ELF-1 (cell line): ENCODE measurements at regions not wholly inside any gene's neighbourhood (a gene's known extent, or its start where the extent isn't known, plus 50 kb on each side); places are given as distances from the start of the nearest gene placed in this dataset.

Experiments used
- DNase-seq: peaks from one replicate; pipeline ENCODE4 v3.0.0-alpha.2; 2016; ENCODE audit warnings: low read depth, low spot score

DNA sequence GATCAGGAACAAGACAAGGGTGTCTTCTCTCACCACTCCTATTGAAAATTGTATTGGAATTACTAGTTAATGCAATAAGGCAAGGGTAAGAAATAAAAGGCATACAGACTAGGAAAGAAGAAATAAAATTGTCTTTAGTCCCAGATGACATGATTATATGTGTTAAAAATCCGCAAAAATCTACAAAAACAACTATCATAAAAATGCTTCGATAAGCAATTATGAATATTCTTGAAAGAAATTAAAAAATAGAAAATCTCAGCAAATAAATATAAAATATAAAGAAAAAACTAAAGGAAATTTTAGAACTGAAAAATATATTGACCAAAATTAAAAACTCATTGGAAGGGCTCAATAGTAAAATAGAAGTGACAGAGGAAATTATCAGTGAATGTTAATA lies 243.3 kb downstream of the ZNF674 start:
- DNase-seq = no peak

DNA sequence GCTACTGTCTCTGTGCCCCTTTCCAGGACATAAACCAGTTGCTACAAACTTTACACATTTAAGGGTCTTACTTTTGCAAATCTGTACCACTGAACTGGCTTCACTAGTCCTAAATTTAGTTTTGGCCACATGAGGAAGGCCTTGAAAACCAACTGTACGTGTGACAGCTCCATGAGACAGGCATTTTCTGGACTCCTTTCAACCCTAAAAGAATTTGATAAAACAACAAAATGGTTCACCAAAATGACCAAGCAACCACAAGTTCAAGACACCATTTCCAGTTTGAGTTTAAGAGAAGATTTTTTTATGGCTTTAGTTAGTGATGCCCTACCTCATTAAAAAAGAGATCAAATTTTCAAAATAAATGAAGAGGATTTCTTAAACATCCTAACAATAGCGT lies 246.4 kb downstream of the ZNF674 start:
- DNase-seq = no peak

- DNase-seq = no peak
Observed at GRCh38 chrX:46295963-46296362, 249.3 kb downstream of the ZNF674 start.

- no peak for DNase-seq
Observed at GRCh38 chrX:46294234-46294633, 251.0 kb downstream of the ZNF674 start.

DNA sequence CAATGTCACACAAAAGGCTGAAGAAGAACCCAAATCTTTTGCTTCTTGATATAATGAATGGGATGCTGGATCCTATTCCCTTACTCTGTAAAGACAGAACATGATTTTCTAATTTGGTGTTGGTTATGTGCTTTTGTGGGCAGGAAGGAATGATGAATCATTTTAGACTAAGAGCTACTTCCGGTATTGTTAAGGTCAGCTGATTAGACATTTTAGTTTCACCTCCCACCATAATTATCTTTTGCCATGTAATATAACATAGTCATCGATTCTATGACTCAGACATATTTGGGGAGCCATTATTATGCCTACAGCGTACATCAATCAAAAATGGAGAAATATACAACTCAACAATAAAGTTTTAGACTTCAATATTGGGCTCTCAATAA lies 265.3 kb downstream of the ZNF674 start:
- DNase-seq = no peak

GRCh38 chrX:46279214-46279924 lies 265.9 kb downstream of the ZNF674 start:
- DNase-seq = no peak

GRCh38 chrX:46278572-46278971 lies 266.6 kb downstream of the ZNF674 start:
- no peak for DNase-seq

DNA sequence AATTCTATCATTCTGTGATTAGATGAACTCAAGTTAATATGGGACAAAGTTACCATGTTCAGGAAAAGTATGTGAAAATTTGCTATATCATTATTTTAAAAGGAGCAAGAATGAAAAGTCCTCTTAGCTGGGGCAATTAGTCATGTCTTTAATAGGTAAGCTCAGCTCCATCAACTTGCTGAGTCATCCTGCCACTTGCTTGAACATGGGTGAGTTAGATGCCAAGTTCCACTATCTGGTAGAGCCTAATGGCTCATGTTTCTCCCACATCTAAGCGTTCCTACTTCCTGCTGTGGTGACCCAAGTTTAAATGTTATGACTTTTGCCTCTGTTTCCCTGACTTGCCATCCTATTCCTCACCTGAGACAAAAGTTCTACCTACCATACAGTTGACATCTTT lies 276.8 kb downstream of the ZNF674 start:
- no peak for DNase-seq

DNA sequence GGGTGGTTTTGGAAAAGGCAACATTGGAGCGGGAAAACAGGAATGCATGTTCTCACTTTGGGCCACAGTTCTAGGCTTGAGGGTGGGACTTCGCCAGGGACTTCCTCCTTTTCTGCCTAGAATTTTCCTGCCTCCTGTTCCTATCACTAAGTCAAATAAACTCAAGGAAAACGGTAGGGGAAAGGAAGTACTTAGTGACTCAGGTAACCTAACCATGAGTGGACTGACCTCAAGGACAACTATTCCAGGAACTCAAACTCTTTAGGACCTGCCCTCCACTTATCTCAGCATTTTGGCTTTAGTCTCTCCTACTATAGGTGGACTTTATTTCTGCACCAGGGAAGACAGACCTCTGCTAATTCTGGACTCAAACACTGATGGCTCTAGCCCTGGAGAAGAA lies 281.7 kb downstream of the ZNF674 start:
- no peak for DNase-seq

DNA sequence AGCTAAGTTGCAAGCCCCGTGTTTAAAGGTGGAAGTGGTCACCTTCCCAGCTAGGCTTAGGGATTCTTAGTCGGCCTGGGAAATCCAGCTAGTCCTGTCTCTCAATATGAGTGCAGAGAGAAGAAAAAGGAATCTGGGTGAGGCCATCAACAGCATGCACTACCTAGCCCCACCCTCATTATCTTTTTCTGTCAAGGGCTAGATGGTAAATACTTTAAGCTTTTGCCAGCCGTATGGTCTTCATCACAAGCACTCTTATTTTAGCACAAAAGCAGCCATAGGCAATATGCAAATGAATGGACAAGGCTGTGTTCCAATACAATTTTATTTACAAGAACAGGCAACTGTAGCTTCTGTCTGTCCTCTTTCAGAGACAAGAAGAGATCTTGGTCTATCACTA lies 282.9 kb downstream of the ZNF674 start:
- DNase-seq = peak; percentile 24

- peak; percentile 93 for DNase-seq
Observed at GRCh38 chrX:46260499-46260898, 284.7 kb downstream of the ZNF674 start.

DNA sequence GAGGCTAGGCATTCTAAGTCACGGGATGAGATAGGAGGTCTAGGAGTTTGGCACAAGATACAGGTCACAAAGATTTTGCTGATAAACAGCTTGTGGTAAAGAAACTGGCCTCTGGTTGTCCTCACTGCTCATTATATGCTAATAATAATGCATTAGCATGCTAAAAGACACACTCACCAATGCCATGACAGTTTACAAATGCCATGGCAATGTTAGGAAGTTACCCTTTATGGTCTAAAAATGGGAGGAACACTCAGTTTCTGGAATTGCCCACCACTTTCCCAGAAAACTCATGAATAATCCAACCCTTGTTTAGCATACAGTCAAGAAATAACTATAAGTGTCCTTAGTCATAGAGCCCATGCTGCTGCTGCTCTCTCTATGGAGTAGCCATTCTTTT lies 286.9 kb downstream of the ZNF674 start:
- no peak for DNase-seq

DNA sequence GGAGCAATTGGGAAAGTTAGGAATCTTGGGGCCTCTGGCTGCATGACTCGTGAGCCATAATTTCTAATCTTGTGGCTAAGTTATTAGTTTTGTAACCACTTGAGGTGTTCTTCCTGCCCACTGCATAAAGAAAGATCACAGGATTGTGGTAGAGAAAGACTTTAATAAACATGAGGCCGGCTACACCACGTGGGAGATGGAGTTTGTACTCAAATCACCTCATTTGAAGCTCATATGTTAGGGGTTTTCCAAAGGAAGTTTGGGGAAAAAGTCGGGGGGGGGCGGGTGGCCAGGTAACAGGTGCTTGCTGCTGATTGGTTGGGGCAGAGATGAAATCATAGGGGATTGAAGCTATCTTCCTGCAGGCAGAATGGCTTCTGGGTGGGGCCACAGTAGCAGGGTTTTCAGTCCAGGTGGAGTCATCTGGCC lies 287.8 kb downstream of the ZNF674 start:
- no peak for DNase-seq

DNA sequence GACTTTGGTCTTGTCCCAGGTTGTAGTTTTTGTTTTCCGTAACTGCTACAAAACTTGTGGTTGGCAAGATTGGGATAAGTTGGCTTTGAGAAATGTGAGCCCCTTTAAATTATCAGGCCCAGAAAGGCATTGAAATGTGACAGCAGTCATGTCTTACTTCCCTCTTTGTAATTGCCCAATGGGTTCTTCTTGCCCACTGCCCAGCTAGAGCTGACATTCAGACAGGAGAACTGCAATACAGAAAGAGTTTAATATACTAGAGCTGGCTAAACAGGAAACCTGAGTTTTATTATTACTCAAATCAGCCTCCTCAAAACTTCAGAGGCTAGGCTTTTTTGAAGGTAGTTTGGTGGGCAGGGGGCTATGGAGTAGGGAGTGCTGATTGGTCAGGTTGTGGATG lies 288.3 kb downstream of the ZNF674 start:
- no peak for DNase-seq

- no peak for DNase-seq
Observed at GRCh38 chrX:46255046-46255445, 290.2 kb downstream of the ZNF674 start.

GRCh38 chrX:46254641-46255040 lies 290.6 kb downstream of the ZNF674 start:
- DNase-seq = no peak

DNA sequence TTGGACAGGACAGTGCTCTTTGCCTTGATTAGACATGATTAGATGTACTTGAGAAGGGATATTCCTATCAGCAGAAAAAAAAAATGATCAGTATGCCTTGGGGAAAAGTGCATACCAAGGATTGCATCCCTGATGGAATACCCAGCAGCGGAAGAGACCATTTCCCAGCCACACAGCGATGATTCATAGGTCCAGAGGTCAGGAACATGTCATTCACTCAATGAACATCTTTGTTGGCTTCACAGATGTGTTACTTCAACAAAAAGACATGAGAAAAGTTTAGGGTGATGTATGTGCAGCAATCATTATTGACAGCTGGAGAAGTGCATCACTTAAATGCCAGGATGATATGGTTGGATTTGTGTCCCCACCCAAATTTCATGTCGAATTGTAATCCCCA lies 293.5 kb downstream of the ZNF674 start:
- peak; percentile 2 for DNase-seq

- DNase-seq = no peak
Observed at GRCh38 chrX:46250151-46250550, 295.1 kb downstream of the ZNF674 start.

DNA sequence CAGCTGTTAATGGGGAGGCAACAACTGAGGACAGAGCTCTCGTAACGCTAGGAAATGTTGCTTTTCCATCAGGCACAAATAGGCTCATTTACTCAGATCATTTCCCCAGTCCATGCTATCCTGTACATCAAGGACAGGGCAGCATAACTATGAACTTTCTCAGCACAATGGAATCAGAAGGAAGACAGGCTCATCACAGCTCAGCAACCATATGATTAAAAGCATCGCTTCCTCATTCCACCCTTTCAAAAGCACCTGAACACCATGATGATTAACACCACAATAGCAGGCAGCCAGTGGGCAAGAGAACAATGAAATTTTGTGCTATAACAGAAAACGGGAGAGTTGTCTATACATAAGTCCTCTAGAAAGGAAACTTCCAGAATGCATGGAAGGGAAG lies 297.8 kb downstream of the ZNF674 start:
- no peak for DNase-seq

DNA sequence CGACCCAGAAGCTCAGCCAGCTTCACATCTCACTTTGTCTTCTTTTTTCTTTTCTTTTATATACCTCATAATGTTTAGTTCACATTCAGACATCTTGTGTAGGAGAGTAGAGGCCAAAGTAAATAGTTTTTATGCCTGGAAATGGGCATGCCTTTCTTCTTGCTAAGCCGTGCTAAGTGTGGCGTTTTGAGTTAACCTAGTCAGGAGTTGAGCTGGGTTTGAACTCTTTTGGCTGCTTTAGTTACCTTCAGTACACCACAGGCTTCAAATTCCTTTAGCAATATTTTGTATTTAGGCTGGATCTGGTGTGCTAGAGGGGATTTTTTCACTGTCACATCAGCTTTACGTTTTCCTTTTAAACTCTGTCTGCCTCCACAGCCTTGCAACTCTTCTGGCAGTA lies 300.8 kb downstream of the ZNF674 start:
- DNase-seq = no peak

- no peak for DNase-seq
Observed at GRCh38 chrX:46236411-46236810, 308.8 kb downstream of the ZNF674 start.

- no peak for DNase-seq
Observed at GRCh38 chrX:46235778-46236177, 309.4 kb downstream of the ZNF674 start.

DNA sequence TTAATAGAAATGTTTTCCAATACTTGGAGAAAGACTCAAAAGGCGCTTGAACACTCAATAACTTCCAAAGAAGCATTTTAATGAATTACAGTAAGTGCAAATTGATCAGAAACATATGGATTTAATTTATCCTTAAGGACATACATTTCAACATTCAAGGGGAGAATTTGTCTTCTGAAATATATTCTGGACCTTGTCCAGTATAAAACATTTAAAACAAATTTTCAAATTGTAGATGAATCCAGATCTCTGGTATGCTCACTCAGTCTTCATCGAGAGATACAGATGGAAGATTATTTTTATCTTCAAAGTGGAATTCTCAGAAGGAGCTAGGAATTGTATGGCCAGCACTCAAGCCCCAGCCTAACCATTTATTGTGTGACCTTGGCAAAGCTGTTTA lies 310.4 kb downstream of the ZNF674 start:
- no peak for DNase-seq

DNA sequence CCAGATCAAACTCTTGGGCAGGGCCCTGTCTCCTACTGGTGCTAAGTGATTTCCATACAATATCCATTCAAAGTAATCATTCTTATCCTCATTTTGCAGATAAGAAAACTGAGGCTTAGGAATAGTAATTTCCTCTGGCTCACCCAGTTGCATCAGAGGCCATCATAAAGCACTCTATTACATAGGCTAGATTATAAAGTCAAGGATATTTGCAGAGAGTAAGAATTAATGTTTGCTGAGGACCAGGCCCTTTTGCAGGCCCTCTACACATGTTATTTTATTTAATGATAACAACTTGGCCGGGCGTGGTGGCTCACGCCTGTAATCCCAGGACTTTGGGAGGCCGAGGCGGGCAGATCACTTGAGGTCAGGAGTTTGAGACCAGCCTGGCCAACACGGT lies 316.8 kb downstream of the ZNF674 start:
- no peak for DNase-seq
